ENCODE measurements at regions not wholly inside any gene's neighbourhood (a gene's known extent, or its start where the extent isn't known, plus 50 kb on each side); places are given as distances from the start of the nearest gene placed in this dataset.

DNA sequence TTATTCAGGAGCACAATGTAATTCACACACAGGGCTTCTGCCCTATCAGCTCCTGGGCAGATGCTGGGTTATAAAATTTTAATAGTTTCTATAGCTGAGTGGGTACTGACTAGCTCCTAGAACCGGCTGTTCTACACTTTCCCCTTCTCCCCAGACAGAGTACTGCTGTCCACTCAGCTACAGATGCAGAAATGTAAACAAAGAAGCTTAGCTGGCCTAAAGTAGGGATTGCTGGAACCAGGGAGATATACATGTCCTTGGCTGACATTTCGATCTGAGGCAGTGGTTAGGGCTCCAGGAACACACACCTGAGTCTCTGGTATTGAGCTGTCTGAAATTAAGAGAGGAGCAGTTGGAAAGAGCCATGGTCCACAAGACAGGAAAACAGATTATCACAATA, 211.5 kb upstream of the USP24 start:
- TF ChIP-seq SPI1 (IDR thresholded peaks at IDR 0.05; ENCODE audit: borderline replicate concordance, low read depth) (no peak), POLR2AphosphoS5 (IDR thresholded peaks at IDR 0.05; ENCODE audit: low read depth) (no peak)
- TF ChIP-seq, protein P1, sequence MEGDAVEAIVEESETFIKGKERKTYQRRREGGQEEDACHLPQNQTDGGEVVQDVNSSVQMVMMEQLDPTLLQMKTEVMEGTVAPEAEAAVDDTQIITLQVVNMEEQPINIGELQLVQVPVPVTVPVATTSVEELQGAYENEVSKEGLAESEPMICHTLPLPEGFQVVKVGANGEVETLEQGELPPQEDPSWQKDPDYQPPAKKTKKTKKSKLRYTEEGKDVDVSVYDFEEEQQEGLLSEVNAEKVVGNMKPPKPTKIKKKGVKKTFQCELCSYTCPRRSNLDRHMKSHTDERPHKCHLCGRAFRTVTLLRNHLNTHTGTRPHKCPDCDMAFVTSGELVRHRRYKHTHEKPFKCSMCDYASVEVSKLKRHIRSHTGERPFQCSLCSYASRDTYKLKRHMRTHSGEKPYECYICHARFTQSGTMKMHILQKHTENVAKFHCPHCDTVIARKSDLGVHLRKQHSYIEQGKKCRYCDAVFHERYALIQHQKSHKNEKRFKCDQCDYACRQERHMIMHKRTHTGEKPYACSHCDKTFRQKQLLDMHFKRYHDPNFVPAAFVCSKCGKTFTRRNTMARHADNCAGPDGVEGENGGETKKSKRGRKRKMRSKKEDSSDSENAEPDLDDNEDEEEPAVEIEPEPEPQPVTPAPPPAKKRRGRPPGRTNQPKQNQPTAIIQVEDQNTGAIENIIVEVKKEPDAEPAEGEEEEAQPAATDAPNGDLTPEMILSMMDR (IDR thresholded peaks at IDR 0.05; ENCODE audit: insufficient read depth, low read length) = no peak
